Suprapubic skin (tissue), 4 donors: ENCODE measurements at regions not wholly inside any gene's neighbourhood (a gene's known extent, or its start where the extent isn't known, plus 50 kb on each side); places are given as distances from the start of the nearest gene placed in this dataset.

Source experiments
- DNase-seq, 2 donors: peaks; one replicate each; pipeline ENCODE4 v3.0.0-alpha.2; 2019; ENCODE audit warnings: low spot score in 2 of 2
- H3K27ac ChIP-seq: fragments of 200-600 bp; sonication (generic); one replicate; pipeline ENCODE4 v1.5.1; 2019
- H3K27me3 ChIP-seq: fragments of 200-600 bp; sonication (generic); one replicate; pipeline ENCODE4 v1.5.1; 2019
- H3K36me3 ChIP-seq: fragments of 200-600 bp; sonication (generic); one replicate; pipeline ENCODE4 v1.5.1; 2019
- H3K4me1 ChIP-seq: fragments of 200-600 bp; sonication (generic); one replicate; pipeline ENCODE4 v1.5.1; 2019
- H3K4me3 ChIP-seq: fragments of 200-600 bp; sonication (generic); one replicate; pipeline ENCODE4 v1.5.1; 2019; ENCODE audit warnings: mild to moderate bottlenecking
- H3K9me3 ChIP-seq: fragments of 200-600 bp; sonication (generic); one replicate; pipeline ENCODE4 v1.5.1; 2019
- CTCF ChIP-seq, 2 donors: fragments of 200-600 bp in 1 of 2; fragments of 450-650 bp in 1 of 2; sonication (generic) in 1 of 2; IDR thresholded peaks; one replicate each; pipeline ENCODE4 v1.5.1; 2016 to 2019; ENCODE audit warnings: antibody characterized with exemption in 2 of 2, mild to moderate bottlenecking in 1 of 2, moderate library complexity in 1 of 2
- EP300 ChIP-seq: sonication (generic); formaldehyde crosslinking; IDR thresholded peaks from one replicate; pipeline ENCODE4 v1.6.1; 2017; ENCODE audit warnings: antibody characterized with exemption
- POLR2A ChIP-seq, 2 donors: fragments of 450-650 bp; IDR thresholded peaks; one replicate each; pipeline ENCODE4 v1.6.1; 2017; ENCODE audit warnings: antibody characterized with exemption in 2 of 2, mild to moderate bottlenecking in 2 of 2, moderate library complexity in 2 of 2
- POLR2AphosphoS5 ChIP-seq, 3 donors: sonication (generic); formaldehyde crosslinking; IDR thresholded peaks; one replicate each; pipeline ENCODE4 v1.6.1; 2017; ENCODE audit warnings: antibody characterized with exemption in 3 of 3
- WGBS: methylation state at CpG from one replicate; pipeline ENCODE4 v1.1.5; 2018; 5-methylcytosine and 5-hydroxymethylcytosine counted together

DNA sequence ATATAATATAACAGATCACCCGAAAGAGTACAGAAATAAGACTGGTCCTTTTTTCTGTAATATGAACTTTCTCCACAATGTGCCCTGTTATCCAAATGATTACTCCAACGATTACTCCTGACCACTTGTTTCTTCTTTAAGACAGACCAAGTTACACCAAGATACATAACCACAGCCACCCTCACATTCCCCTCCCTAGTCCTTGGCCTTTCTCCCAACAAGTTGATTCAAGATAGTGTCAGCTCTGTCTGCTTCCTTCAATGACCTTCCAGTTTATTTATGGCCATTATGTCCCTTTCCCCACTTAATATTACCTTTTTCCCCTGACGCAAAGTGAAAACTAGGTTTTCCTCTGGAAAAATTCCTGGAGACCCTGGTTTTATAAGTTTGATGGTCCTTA is 397.2 kb downstream of the FAM47B start:
- Histone ChIP-seq H3K9me3 (no peaks in the 10 kb centered on the region), H3K27me3 (no peaks in the 10 kb centered on the region), H3K4me3 (no peak overlapping the region), H3K27ac (no peak overlapping the region), H3K36me3 (no peaks in the 10 kb centered on the region), H3K4me1 (no peaks in the 10 kb centered on the region)
- WGBS: 77% methylated on average over 3 of the region's 3 CpGs
- DNase-seq: no peak
- TF ChIP-seq POLR2A (IDR thresholded peaks at IDR 0.05) (no peak), POLR2AphosphoS5 (IDR thresholded peaks at IDR 0.05) (no peak), CTCF (IDR thresholded peaks at IDR 0.05) (no peak), EP300 (no peak)

GRCh38 chrX:35340465-35340864 is 397.9 kb downstream of the FAM47B start:
- DNase-seq: no peak
- no peaks in the 10 kb centered on the region for H3K27me3 ChIP-seq
- no peak overlapping the region for H3K27ac ChIP-seq
- H3K36me3 ChIP-seq: no peaks in the 10 kb centered on the region
- 67% methylated on average over 1 of the region's 1 CpG for WGBS
- H3K9me3 ChIP-seq: no peaks in the 10 kb centered on the region
- H3K4me1 ChIP-seq: no peaks in the 10 kb centered on the region
- H3K4me3 ChIP-seq: no peak overlapping the region
- TF ChIP-seq CTCF (IDR thresholded peaks at IDR 0.05) (no peak), POLR2A (IDR thresholded peaks at IDR 0.05) (no peak), POLR2AphosphoS5 (IDR thresholded peaks at IDR 0.05) (no peak), EP300 (no peak)

DNA sequence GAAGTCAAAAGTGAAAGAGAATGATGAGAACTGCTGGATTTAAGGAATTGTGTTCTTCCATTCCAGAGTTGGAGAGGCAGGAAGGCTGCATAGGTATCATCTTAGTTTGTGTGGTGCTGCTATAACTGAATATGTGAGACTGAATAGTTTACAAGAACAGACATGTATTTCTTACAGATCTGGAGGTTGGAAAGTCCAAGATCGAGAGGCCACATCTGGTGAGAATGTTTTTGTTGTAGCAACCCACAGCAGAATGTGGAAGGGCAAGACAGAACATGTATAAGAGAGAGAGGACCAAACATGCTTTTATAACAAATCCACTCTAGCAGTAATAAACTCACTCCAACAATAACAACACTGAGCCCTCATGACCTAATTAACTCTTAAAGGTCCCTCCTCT is 408.6 kb downstream of the FAM47B start:
- no peak overlapping the region for H3K27ac ChIP-seq
- no peaks in the 10 kb centered on the region for H3K9me3 ChIP-seq
- H3K4me1 ChIP-seq: no peaks in the 10 kb centered on the region
- no peaks in the 10 kb centered on the region for H3K27me3 ChIP-seq
- DNase-seq: no peak
- TF ChIP-seq EP300 (no peak), POLR2A (IDR thresholded peaks at IDR 0.05) (no peak), CTCF (IDR thresholded peaks at IDR 0.05) (no peak), POLR2AphosphoS5 (IDR thresholded peaks at IDR 0.05) (no peak)
- 23% methylated on average over 1 of the region's 1 CpG for WGBS
- no peaks in the 10 kb centered on the region for H3K36me3 ChIP-seq
- H3K4me3 ChIP-seq: no peak overlapping the region

DNA sequence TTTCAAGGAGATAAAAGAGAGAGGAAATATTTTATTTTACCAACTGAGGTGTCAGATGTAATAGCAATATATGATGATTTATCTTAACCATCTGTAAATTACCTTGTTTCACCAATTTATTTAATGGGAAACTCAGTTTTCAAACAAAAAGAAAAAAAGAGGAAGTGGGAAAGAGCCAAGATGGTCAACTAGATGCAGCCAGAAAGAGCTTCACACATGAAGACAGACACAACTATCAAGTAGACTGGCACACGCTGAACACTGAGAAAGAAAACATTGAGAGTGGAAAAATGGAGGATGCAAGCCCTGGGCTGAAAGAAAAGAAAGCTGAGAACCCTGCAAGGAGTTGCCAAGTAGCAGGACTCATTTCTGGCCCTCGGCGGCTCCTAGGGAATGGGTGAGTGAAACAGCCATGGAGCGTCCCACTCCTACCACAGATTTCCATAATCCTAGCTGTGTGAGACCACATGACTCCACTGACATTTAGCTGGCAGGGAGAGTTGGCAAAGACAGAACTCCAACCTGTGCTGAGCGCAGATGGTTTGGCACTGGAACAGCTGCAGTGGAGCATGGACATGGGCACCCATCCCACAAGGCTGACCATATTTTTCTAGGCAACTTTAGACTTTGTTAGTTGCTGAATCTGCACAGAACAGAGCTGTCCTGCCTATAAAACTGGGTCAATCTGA is 409.3 kb downstream of the FAM47B start:
- WGBS: 72% methylated on average over 4 of the region's 5 CpGs
- TF ChIP-seq POLR2A (IDR thresholded peaks at IDR 0.05) (no peak), POLR2AphosphoS5 (IDR thresholded peaks at IDR 0.05) (no peak), EP300 (no peak), CTCF (IDR thresholded peaks at IDR 0.05) (no peak)
- H3K36me3 ChIP-seq: no peaks in the 10 kb centered on the region
- no peaks in the 10 kb centered on the region for H3K4me1 ChIP-seq
- H3K27ac ChIP-seq: no peak overlapping the region
- H3K4me3 ChIP-seq: no peak overlapping the region
- H3K27me3 ChIP-seq: no peaks in the 10 kb centered on the region
- no peak for DNase-seq
- no peaks in the 10 kb centered on the region for H3K9me3 ChIP-seq

- H3K36me3 ChIP-seq: no peaks in the 10 kb centered on the region
- TF ChIP-seq EP300 (no peak), POLR2AphosphoS5 (IDR thresholded peaks at IDR 0.05) (no peak), POLR2A (IDR thresholded peaks at IDR 0.05) (no peak), CTCF (IDR thresholded peaks at IDR 0.05) (no peak)
- H3K27ac ChIP-seq: no peak overlapping the region
- no peaks in the 10 kb centered on the region for H3K9me3 ChIP-seq
- no peak overlapping the region for H3K4me3 ChIP-seq
- no peaks in the 10 kb centered on the region for H3K4me1 ChIP-seq
- no peaks in the 10 kb centered on the region for H3K27me3 ChIP-seq
- WGBS: 61% methylated on average over 3 of the region's 3 CpGs
- DNase-seq: no peak
Observed at GRCh38 chrX:35357656-35358055, 415.1 kb downstream of the FAM47B start.
